H7 (cell line): ENCODE measurements at regions not wholly inside any gene's neighbourhood (a gene's known extent, or its start where the extent isn't known, plus 50 kb on each side); places are given as distances from the start of the nearest gene placed in this dataset.

Experiments
- DNase-seq: peaks from one replicate; pipeline ENCODE4 v3.0.0; 2012
- H3K27me3 ChIP-seq: 2 replicates; pipeline ENCODE4 v1.6.0; 2011; ENCODE audit warnings: mild to moderate bottlenecking, low read length; ENCODE audit not compliant: control insufficient read depth, insufficient read depth
- H3K36me3 ChIP-seq: replicated peaks from 2 replicates; pipeline ENCODE4 v1.5.1; 2011; ENCODE audit warnings: low read length; ENCODE audit not compliant: control insufficient read depth, insufficient read depth
- H3K4me3 ChIP-seq: 2 replicates; pipeline ENCODE4 v1.5.1; 2011; ENCODE audit warnings: low read depth, mild to moderate bottlenecking, control low read depth, low read length, moderate library complexity; ENCODE audit not compliant: insufficient read depth

GRCh38 chr6:140185991-140186390 is 811.5 kb upstream of the CITED2 start:
- DNase-seq: no peak
- Histone ChIP-seq H3K36me3 (no peaks in the 10 kb centered on the region; the same call in 1 of the 2 replicates), H3K4me3 (no peak overlapping the region), H3K27me3 (no peaks in the 10 kb centered on the region)

DNA sequence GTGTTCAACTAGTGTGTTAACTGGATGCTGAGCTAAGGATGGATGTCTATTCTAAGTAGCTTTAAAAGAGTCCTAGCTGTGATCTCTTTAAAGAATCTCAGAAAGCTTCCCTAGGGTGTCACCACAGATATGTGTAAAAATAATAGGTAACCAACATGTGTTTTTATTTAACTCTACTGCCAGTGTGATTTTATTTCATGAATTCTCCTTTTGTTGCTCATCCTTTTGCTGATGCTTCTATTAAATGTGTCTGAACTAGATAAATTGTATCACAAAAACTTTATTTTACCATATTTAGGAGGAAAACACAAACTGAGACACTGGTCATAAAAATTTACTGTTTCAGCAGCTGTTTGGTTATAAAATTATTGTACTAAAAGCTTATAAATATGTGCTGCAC is 809.4 kb upstream of the CITED2 start:
- DNase-seq: no peak
- Histone ChIP-seq H3K36me3 (no peaks in the 10 kb centered on the region; the same call in 1 of the 2 replicates), H3K4me3 (no peak overlapping the region), H3K27me3 (no peaks in the 10 kb centered on the region)

- no peaks in the 10 kb centered on the region for H3K27me3 ChIP-seq
- H3K36me3 ChIP-seq: no peaks in the 10 kb centered on the region
- no peak for DNase-seq
- no peak overlapping the region for H3K4me3 ChIP-seq
These were observed 808.4 kb upstream of the CITED2 start for GRCh38 chr6:140182821-140183220.

- Histone ChIP-seq H3K4me3 (no peak overlapping the region), H3K36me3 (no peaks in the 10 kb centered on the region), H3K27me3 (no peaks in the 10 kb centered on the region)
- DNase-seq: no peak
These were observed 807.4 kb upstream of the CITED2 start for GRCh38 chr6:140181876-140182275.

GRCh38 chr6:140180306-140180705 is 805.9 kb upstream of the CITED2 start:
- DNase-seq: no peak
- no peaks in the 10 kb centered on the region for H3K36me3 ChIP-seq
- no peaks in the 10 kb centered on the region for H3K27me3 ChIP-seq
- H3K4me3 ChIP-seq: no peak overlapping the region

GRCh38 chr6:140178935-140179334 is 804.5 kb upstream of the CITED2 start:
- no peak for DNase-seq
- H3K4me3 ChIP-seq: no peak overlapping the region
- H3K27me3 ChIP-seq: no peaks in the 10 kb centered on the region
- H3K36me3 ChIP-seq: no peaks in the 10 kb centered on the region

GRCh38 chr6:140178520-140178919 is 804.1 kb upstream of the CITED2 start:
- Histone ChIP-seq H3K4me3 (no peak overlapping the region), H3K27me3 (no peaks in the 10 kb centered on the region), H3K36me3 (no peaks in the 10 kb centered on the region)
- DNase-seq: no peak

- H3K4me3 ChIP-seq: no peak overlapping the region
- no peak for DNase-seq
- H3K36me3 ChIP-seq: no peaks in the 10 kb centered on the region
- no peaks in the 10 kb centered on the region for H3K27me3 ChIP-seq
These were observed 801.9 kb upstream of the CITED2 start for GRCh38 chr6:140176306-140176705.

DNA sequence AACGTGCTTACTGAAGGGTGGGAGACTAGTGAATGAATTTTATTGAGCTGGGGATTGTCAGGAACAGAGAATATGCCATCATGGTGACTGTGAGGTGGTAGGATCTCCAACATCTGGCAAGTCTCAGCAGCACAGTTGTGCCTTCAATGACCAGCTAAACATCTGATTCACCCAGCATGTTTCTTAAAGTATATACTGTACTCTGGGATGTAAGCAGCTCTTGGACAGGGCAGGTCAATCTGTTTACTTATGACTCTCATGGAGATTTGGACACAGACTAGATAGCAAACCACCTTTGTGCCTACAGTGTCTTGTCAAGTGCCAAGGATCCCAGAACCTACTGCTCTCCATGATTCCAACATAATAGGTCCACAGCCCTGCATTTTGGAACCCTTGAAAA is 801.0 kb upstream of the CITED2 start:
- Histone ChIP-seq H3K36me3 (no peaks in the 10 kb centered on the region), H3K4me3 (no peak overlapping the region), H3K27me3 (no peaks in the 10 kb centered on the region)
- DNase-seq: no peak

- DNase-seq: no peak
- H3K36me3 ChIP-seq: no peaks in the 10 kb centered on the region
- no peaks in the 10 kb centered on the region for H3K27me3 ChIP-seq
- no peak overlapping the region for H3K4me3 ChIP-seq
These were observed 800.1 kb upstream of the CITED2 start for GRCh38 chr6:140174524-140174923.

DNA sequence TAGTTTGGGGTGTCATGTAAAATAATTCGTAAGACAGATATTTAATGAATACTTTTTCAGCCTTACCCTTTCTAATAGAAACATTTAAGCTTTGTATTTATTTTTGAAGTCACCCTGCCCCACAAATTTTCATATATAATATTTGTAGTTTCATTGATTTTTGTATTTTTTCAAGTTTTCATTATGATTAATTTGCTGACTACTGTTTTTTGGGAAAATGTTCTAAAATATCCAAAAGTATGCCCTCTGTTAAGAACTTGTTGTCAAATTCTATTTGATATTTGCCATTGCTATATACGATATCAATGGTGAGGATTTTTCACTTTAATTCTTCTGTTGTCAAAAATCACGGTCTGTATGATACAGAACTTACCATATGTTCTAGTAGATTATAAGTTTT is 793.9 kb upstream of the CITED2 start:
- H3K36me3 ChIP-seq: no peaks in the 10 kb centered on the region
- no peaks in the 10 kb centered on the region for H3K27me3 ChIP-seq
- DNase-seq: no peak
- H3K4me3 ChIP-seq: no peak overlapping the region

- H3K4me3 ChIP-seq: no peak overlapping the region
- H3K27me3 ChIP-seq: no peaks in the 10 kb centered on the region
- no peaks in the 10 kb centered on the region for H3K36me3 ChIP-seq
- DNase-seq: no peak
These were observed 786.5 kb upstream of the CITED2 start for GRCh38 chr6:140160909-140161308.

- Histone ChIP-seq H3K27me3 (no peaks in the 10 kb centered on the region), H3K36me3 (no peaks in the 10 kb centered on the region), H3K4me3 (no peak overlapping the region)
- no peak for DNase-seq
These were observed 786.0 kb upstream of the CITED2 start for GRCh38 chr6:140160494-140160893.

- Histone ChIP-seq H3K36me3 (no peaks in the 10 kb centered on the region), H3K27me3 (no peaks in the 10 kb centered on the region), H3K4me3 (no peak overlapping the region)
- no peak for DNase-seq
These were observed 781.7 kb upstream of the CITED2 start for GRCh38 chr6:140156131-140156530.

DNA sequence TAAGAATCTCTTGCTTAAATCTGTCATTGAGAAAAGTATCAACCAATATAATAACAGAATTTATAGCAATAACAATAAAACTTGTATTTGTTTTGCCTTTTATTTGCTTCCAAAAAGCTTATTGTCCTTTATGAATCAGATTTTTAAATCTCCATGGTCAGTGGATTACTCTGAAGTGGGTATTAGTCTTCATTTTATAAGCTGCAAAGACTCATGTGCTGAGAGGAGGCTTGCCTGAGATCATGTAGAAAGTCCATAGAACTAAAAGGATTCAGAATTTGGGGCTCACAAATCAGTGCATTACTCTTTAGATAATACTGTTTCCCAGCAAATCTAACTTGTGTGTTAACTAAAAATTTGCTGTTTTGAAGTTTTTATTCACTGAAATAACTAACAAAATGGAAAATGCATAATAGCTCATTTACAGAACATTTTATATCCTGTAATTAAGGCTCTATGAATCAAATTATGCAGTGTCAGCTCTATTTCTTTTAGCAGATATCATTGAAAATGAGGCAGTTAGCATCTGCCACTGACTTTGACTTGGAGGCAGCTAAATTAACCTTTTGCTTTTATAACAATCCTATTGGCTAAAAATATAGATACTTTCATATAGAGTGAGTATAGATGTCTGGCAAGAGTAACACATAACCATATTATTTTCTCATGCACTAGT is 781.1 kb upstream of the CITED2 start:
- H3K36me3 ChIP-seq: no peaks in the 10 kb centered on the region
- no peaks in the 10 kb centered on the region for H3K27me3 ChIP-seq
- no peak for DNase-seq
- H3K4me3 ChIP-seq: no peak overlapping the region

- Histone ChIP-seq H3K27me3 (no peaks in the 10 kb centered on the region), H3K36me3 (no peaks in the 10 kb centered on the region), H3K4me3 (no peak overlapping the region)
- DNase-seq: no peak
These were observed 779.3 kb upstream of the CITED2 start for GRCh38 chr6:140153703-140154102.
